RKO (cell line): ENCODE measurements at regions not wholly inside any gene's neighbourhood (a gene's known extent, or its start where the extent isn't known, plus 50 kb on each side); places are given as distances from the start of the nearest gene placed in this dataset.

Experiments
- DNase-seq: peaks from one replicate; pipeline ENCODE4 v3.0.0-alpha.2; 2016; ENCODE audit warnings: low spot score

- no peak for DNase-seq
Measured at GRCh38 chr2:157933160-157933920, 57.2 kb upstream of the ACVR1 start.

GRCh38 chr2:157932480-157933159 is 56.5 kb upstream of the ACVR1 start:
- DNase-seq = no peak

GRCh38 chr2:157931542-157931941 is 55.4 kb upstream of the ACVR1 start:
- DNase-seq = no peak

GRCh38 chr2:157930728-157931127 is 54.6 kb upstream of the ACVR1 start:
- DNase-seq = no peak

- DNase-seq = no peak
Measured at GRCh38 chr2:157929871-157930667, 53.9 kb upstream of the ACVR1 start.

- DNase-seq = no peak
Measured at GRCh38 chr2:157928372-157928771, 52.2 kb upstream of the ACVR1 start.

GRCh38 chr2:157927155-157927554 is 51.0 kb upstream of the ACVR1 start:
- no peak for DNase-seq
